IMR-90 (cell line): ENCODE measurements at regions not wholly inside any gene's neighbourhood (a gene's known extent, or its start where the extent isn't known, plus 50 kb on each side); places are given as distances from the start of the nearest gene placed in this dataset.

Source experiments
- ATAC-seq: fragments of 200-7000 bp; cut with Tn5 transposase; 2 replicates; pipeline ENCODE4 v1.9.1; 2020; ENCODE audit warnings: low read depth, mild to moderate bottlenecking, moderate library complexity
- BruUV-seq: library from RNA; stranded (reverse); fragments of 400-500 nt; replicated peaks from 2 replicates; lab custom pipeline; 2021; lab: Mats Ljungman, UMichigan
- CTCF ChIA-PET: fragments of 300-600 bp; formaldehyde crosslinking; extraction: SDS; loops from one replicate; lab custom pipeline; 2021; ENCODE audit warnings: antibody characterized with exemption; lab: Yijun Ruan, JAX
- POLR2A ChIA-PET: fragments of 300-600 bp; sonication (Branson Sonifier 250); formaldehyde crosslinking; loops from one replicate; lab custom pipeline; 2022; ENCODE audit warnings: antibody characterized with exemption; ENCODE audit not compliant: unreplicated experiment; lab: Charles Lee
- DNase-seq: peaks from one replicate; pipeline ENCODE4 v3.0.0; 2013
- H2AFZ ChIP-seq: replicated peaks from 2 replicates; pipeline ENCODE3; 2013; ENCODE audit warnings: low read length, mild to moderate bottlenecking; ENCODE audit not compliant: poor library complexity
- H2AK5ac ChIP-seq: 2 replicates; pipeline ENCODE4 v1.6.1; 2013; ENCODE audit warnings: low read depth, low read length, inconsistent platforms
- H2AK9ac ChIP-seq: replicated peaks from 2 replicates; pipeline ENCODE3; 2013; ENCODE audit warnings: mild to moderate bottlenecking, low read depth, low read length, moderate library complexity; ENCODE audit not compliant: poor library complexity
- H2BK120ac ChIP-seq: 2 replicates; pipeline ENCODE4 v1.6.1; 2013; ENCODE audit warnings: low read depth, low read length, inconsistent platforms
- H2BK15ac ChIP-seq: 3 replicates; pipeline ENCODE4 v1.6.1; 2013; ENCODE audit warnings: low read depth, low read length, inconsistent platforms
- H2BK20ac ChIP-seq: 2 replicates; pipeline ENCODE4 v1.6.1; 2013; ENCODE audit warnings: low read depth, mild to moderate bottlenecking, inconsistent platforms, low read length, moderate library complexity
- H2BK5ac ChIP-seq: 2 replicates; pipeline ENCODE4 v1.6.1; 2013; ENCODE audit warnings: mild to moderate bottlenecking, low read depth, low read length, inconsistent platforms; ENCODE audit not compliant: poor library complexity, severe bottlenecking
- H3K14ac ChIP-seq: replicated peaks from 2 replicates; pipeline ENCODE4 v1.6.1; 2013; ENCODE audit warnings: low read depth, low read length, inconsistent platforms
- H3K18ac ChIP-seq: 2 replicates; pipeline ENCODE4 v1.6.1; 2013; ENCODE audit warnings: low read depth, low read length, control low read depth
- H3K23ac ChIP-seq: 2 replicates; pipeline ENCODE4 v1.6.1; 2013; ENCODE audit warnings: low read depth, low read length, inconsistent platforms
- H3K27ac ChIP-seq: 2 replicates; pipeline ENCODE4 v1.5.1; 2013; ENCODE audit warnings: mild to moderate bottlenecking, control low read depth, low read length; ENCODE audit not compliant: insufficient read depth
- H3K27me3 ChIP-seq: 2 replicates; pipeline ENCODE4 v1.6.1; 2013; ENCODE audit warnings: low read length; ENCODE audit not compliant: control insufficient read depth, insufficient read depth
- H3K36me3 ChIP-seq: 2 replicates; pipeline ENCODE4 v1.6.1; 2013; ENCODE audit warnings: low read length, mixed read lengths; ENCODE audit not compliant: control insufficient read depth, insufficient read depth
- H3K4ac ChIP-seq: 2 replicates; pipeline ENCODE4 v1.6.1; 2013; ENCODE audit warnings: low read depth, low read length, inconsistent platforms
- H3K4me1 ChIP-seq: 2 replicates; pipeline ENCODE4 v1.6.1; 2013; ENCODE audit warnings: low read length, mixed read lengths; ENCODE audit not compliant: control insufficient read depth, insufficient read depth
- H3K4me2 ChIP-seq: 2 replicates; pipeline ENCODE4 v1.6.1; 2013; ENCODE audit warnings: low read depth, mild to moderate bottlenecking, control low read depth, low read length, moderate library complexity
- H3K4me3 ChIP-seq: 2 replicates; pipeline ENCODE4 v1.5.1; 2013; ENCODE audit warnings: low read depth, mild to moderate bottlenecking, control low read depth, low read length, moderate library complexity; ENCODE audit not compliant: insufficient read depth
- H3K56ac ChIP-seq: 2 replicates; pipeline ENCODE4 v1.6.1; 2013; ENCODE audit warnings: low read length, inconsistent platforms; ENCODE audit not compliant: insufficient read depth; ENCODE audit errors: extremely low read depth
- H3K79me1 ChIP-seq, 2 experiments: 2 replicates each; pipeline ENCODE4 v1.6.1; 2013; ENCODE audit warnings: low read length in 2 of 2, inconsistent platforms in 1 of 2, low read depth in 1 of 2
- H3K9ac ChIP-seq: 2 replicates; pipeline ENCODE4 v1.6.1; 2013; ENCODE audit warnings: low read depth, low read length, control low read depth
- H3K9me1 ChIP-seq: 2 replicates; pipeline ENCODE4 v1.6.1; 2013; ENCODE audit warnings: low read length, inconsistent platforms; ENCODE audit not compliant: insufficient read depth
- H3K9me3 ChIP-seq: 2 replicates; pipeline ENCODE4 v1.6.1; 2013; ENCODE audit warnings: low read length; ENCODE audit not compliant: control insufficient read depth, insufficient read depth
- H4K20me1 ChIP-seq: 2 replicates; pipeline ENCODE4 v1.6.1; 2013; ENCODE audit warnings: low read length, inconsistent platforms; ENCODE audit not compliant: insufficient read depth
- H4K5ac ChIP-seq: 2 replicates; pipeline ENCODE4 v1.6.1; 2013; ENCODE audit warnings: mild to moderate bottlenecking, low read depth, low read length, control low read depth
- H4K8ac ChIP-seq, 2 experiments: 2 replicates each; pipeline ENCODE4 v1.6.1; 2013; ENCODE audit warnings: low read depth in 2 of 2, low read length in 2 of 2, control low read depth in 1 of 2, inconsistent platforms in 1 of 2
- H4K91ac ChIP-seq: 2 replicates; pipeline ENCODE4 v1.6.1; 2013; ENCODE audit warnings: low read depth, low read length, inconsistent platforms; ENCODE audit not compliant: insufficient read depth
- BHLHE40 ChIP-seq: fragments of 150-350 bp; IDR thresholded peaks from 2 replicates; pipeline ENCODE4 v1.6.1; 2016; ENCODE audit warnings: mild to moderate bottlenecking, low read depth, low read length
- CHD1 ChIP-seq: IDR thresholded peaks from 2 replicates; pipeline ENCODE4 v1.6.1; 2012; ENCODE audit warnings: low read depth, low read length, improper control_type of control experiment
- FOS ChIP-seq: fragments of 150-350 bp; IDR thresholded peaks from 2 replicates; pipeline ENCODE4 v1.6.1; 2016; ENCODE audit warnings: low read depth, low read length
- MAFK ChIP-seq: IDR thresholded peaks from 2 replicates; pipeline ENCODE4 v1.6.1; 2012; ENCODE audit warnings: low read depth, low read length, improper control_type of control experiment
- MAZ ChIP-seq: IDR thresholded peaks from 2 replicates; pipeline ENCODE4 v1.6.1; 2012; ENCODE audit warnings: low read depth, mild to moderate bottlenecking, low read length, improper control_type of control experiment, moderate library complexity, borderline replicate concordance
- MXI1 ChIP-seq: IDR thresholded peaks from 2 replicates; pipeline ENCODE4 v1.6.1; 2012; ENCODE audit warnings: low read depth, mild to moderate bottlenecking, low read length, moderate library complexity, borderline replicate concordance
- NFE2L2 ChIP-seq: fragments of 150-350 bp; IDR thresholded peaks from 2 replicates; pipeline ENCODE4 v1.6.1; 2016; ENCODE audit warnings: low read depth, mild to moderate bottlenecking, low read length
- POLR2A ChIP-seq: IDR thresholded peaks from 2 replicates; pipeline ENCODE4 v1.6.1; 2012; ENCODE audit warnings: mild to moderate bottlenecking, low read depth, low read length
- RFX5 ChIP-seq: IDR thresholded peaks from 2 replicates; pipeline ENCODE4 v1.8.0; 2012; ENCODE audit warnings: low read depth, mild to moderate bottlenecking, low read length, moderate library complexity
- WGBS, 2 experiments: methylation state at CpG; one replicate each; pipeline versions ENCODE4 v1.1.5 to v1.1.7; 2013; ENCODE audit warnings: missing lambda C conversion rate in 2 of 2; ENCODE audit not compliant: insufficient read length in 1 of 2; ENCODE audit errors: extremely low coverage in 2 of 2; 5-methylcytosine and 5-hydroxymethylcytosine counted together
- dilution Hi-C: fragments of 300-500 bp; cut with HindIII; formaldehyde crosslinking; loops from one replicate; pipeline ENCODE4 v1.14.3; 2018; ENCODE audit warnings: low sequenced_read_pairs; ENCODE audit not compliant: unreplicated experiment
- in situ Hi-C: fragments of 300-500 bp; cut with MboI; formaldehyde crosslinking; loops from 3 replicates; pipeline ENCODE4 v1.14.3; 2019; ENCODE audit warnings: low sequenced_read_pairs, inconsistent platforms, mixed read lengths
- intact Hi-C: fragments of 100-400 bp; cut with micrococcal nuclease; formaldehyde crosslinking; loops from 2 replicates; pipeline ENCODE4 v1.10.0; 2022
- TF ChIP-seq, protein P1 (sequence below): fragments of 150-350 bp; IDR thresholded peaks from 2 replicates; pipeline ENCODE4 v1.6.1; 2016; ENCODE audit warnings: low read depth, mild to moderate bottlenecking, low read length, moderate library complexity, borderline replicate concordance
- TF ChIP-seq, protein P2 (sequence below): fragments of 150-350 bp; IDR thresholded peaks from 2 replicates; pipeline ENCODE4 v1.6.1; 2017; ENCODE audit warnings: mild to moderate bottlenecking, antibody characterized with exemption, low read length, low read depth
- TF ChIP-seq, protein P3 (sequence below): conservative IDR thresholded peaks from 2 replicates; pipeline ENCODE4 v1.5.1; 2012; ENCODE audit warnings: mild to moderate bottlenecking, low read depth, low read length, improper control_type of control experiment

DNA sequence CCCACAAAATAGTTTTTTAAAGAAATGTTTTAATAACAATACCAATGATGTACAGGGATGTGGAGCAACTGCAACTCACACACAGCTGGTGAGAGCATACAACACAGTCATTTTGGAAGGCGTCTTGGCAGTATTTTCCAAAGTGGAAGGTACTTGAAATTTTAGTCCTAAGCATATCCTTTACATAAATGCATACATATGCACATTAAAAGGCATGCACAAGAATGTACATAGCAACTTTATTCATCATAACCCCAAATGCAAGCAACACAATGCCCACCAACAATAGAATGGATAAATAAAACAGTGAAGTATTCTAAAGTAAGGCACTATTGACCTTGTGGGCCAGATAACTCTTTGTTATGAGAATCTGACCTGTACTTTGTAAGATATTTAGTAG is 310.1 kb upstream of the ADGRL2 start:
- no peak for TF ChIP-seq NFE2L2
- TF ChIP-seq, protein P1, sequence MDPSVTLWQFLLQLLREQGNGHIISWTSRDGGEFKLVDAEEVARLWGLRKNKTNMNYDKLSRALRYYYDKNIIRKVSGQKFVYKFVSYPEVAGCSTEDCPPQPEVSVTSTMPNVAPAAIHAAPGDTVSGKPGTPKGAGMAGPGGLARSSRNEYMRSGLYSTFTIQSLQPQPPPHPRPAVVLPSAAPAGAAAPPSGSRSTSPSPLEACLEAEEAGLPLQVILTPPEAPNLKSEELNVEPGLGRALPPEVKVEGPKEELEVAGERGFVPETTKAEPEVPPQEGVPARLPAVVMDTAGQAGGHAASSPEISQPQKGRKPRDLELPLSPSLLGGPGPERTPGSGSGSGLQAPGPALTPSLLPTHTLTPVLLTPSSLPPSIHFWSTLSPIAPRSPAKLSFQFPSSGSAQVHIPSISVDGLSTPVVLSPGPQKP, result no peak
- no peak for TF ChIP-seq CHD1
- TF ChIP-seq, protein P2, sequence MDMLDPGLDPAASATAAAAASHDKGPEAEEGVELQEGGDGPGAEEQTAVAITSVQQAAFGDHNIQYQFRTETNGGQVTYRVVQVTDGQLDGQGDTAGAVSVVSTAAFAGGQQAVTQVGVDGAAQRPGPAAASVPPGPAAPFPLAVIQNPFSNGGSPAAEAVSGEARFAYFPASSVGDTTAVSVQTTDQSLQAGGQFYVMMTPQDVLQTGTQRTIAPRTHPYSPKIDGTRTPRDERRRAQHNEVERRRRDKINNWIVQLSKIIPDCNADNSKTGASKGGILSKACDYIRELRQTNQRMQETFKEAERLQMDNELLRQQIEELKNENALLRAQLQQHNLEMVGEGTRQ, result no peak
- no peak for TF ChIP-seq BHLHE40
- no peak for TF ChIP-seq RFX5
- TF ChIP-seq MAZ, result no peak
- no peak for TF ChIP-seq FOS
- TF ChIP-seq, protein P3, sequence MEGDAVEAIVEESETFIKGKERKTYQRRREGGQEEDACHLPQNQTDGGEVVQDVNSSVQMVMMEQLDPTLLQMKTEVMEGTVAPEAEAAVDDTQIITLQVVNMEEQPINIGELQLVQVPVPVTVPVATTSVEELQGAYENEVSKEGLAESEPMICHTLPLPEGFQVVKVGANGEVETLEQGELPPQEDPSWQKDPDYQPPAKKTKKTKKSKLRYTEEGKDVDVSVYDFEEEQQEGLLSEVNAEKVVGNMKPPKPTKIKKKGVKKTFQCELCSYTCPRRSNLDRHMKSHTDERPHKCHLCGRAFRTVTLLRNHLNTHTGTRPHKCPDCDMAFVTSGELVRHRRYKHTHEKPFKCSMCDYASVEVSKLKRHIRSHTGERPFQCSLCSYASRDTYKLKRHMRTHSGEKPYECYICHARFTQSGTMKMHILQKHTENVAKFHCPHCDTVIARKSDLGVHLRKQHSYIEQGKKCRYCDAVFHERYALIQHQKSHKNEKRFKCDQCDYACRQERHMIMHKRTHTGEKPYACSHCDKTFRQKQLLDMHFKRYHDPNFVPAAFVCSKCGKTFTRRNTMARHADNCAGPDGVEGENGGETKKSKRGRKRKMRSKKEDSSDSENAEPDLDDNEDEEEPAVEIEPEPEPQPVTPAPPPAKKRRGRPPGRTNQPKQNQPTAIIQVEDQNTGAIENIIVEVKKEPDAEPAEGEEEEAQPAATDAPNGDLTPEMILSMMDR, result no peak
- TF ChIP-seq MXI1, result no peak
- no peak for TF ChIP-seq MAFK
- no peak for TF ChIP-seq POLR2A
- Histone ChIP-seq H2BK20ac (no peak overlapping the region), H3K18ac (no peak overlapping the region), H3K56ac (no peak overlapping the region), H3K4ac (no peak overlapping the region), H3K23ac (no peak overlapping the region), H2BK5ac (no peak overlapping the region), H2BK120ac (no peak overlapping the region), H4K20me1 (no peaks in the 10 kb centered on the region), H3K9me3 (no peaks in the 10 kb centered on the region), H3K4me2 (no peak overlapping the region), H4K8ac (no peak overlapping the region), H3K27me3 (no peaks in the 10 kb centered on the region), H3K9me1 (no peaks in the 10 kb centered on the region), H3K14ac (no peak overlapping the region), H3K9ac (no peak overlapping the region), H2AFZ (no peak overlapping the region), H3K27ac (no peak overlapping the region), H3K4me1 (no peaks in the 10 kb centered on the region), H4K5ac (no peak overlapping the region), H3K79me1 (no peaks in the 10 kb centered on the region), H3K4me3 (no peak overlapping the region), H2AK9ac (no peak overlapping the region), H3K36me3 (no peaks in the 10 kb centered on the region), H4K91ac (no peak overlapping the region), H2BK15ac (no peak overlapping the region), H2AK5ac (no peak overlapping the region)
- ChIA-PET POLR2A (no interaction called here), CTCF (no interaction called here)
- WGBS, 2 experiments, result no CpG with 5 or more reads among the region's 1 CpG
- no peak for ATAC-seq
- intact Hi-C loops (no loop called here), dilution Hi-C loops (no loop called here), in situ Hi-C loops (no loop called here)
- no peak for DNase-seq
- no TSS peak for BruUV-seq
